Liver (tissue), 3 donors: ENCODE measurements at regions not wholly inside any gene's neighbourhood (a gene's known extent, or its start where the extent isn't known, plus 50 kb on each side); places are given as distances from the start of the nearest gene placed in this dataset.

Experiments
- CTCF ChIP-seq: fragments of 150-350 bp; IDR thresholded peaks from 2 replicates; pipeline ENCODE4 v1.5.1; 2017; ENCODE audit warnings: improper control_type of control experiment, low read depth, low read length; ENCODE audit not compliant: missing input control
- GABPA ChIP-seq, 2 donors: IDR thresholded peaks in 1 of 2; conservative IDR thresholded peaks in 1 of 2; 2 replicates each; pipeline ENCODE4 v1.6.1; 2016; ENCODE audit warnings: antibody characterized with exemption in 2 of 2, mild to moderate bottlenecking in 1 of 2, moderate library complexity in 1 of 2
- JUND ChIP-seq, 2 donors: IDR thresholded peaks; 2 replicates each; pipeline ENCODE4 v1.6.1; 2016; ENCODE audit warnings: antibody characterized with exemption in 2 of 2
- REST ChIP-seq: IDR thresholded peaks from 2 replicates; pipeline ENCODE4 v1.6.1; 2016; ENCODE audit warnings: antibody characterized with exemption, mild to moderate bottlenecking
- SP1 ChIP-seq: IDR thresholded peaks from 2 replicates; pipeline ENCODE4 v1.6.1; 2018; ENCODE audit warnings: antibody characterized with exemption, mild to moderate bottlenecking
- donor health status: healthy.
- donor health status: healthy.

- TF ChIP-seq CTCF: no peak
- no peak for TF ChIP-seq JUND (IDR thresholded peaks at IDR 0.05)
- no peak for TF ChIP-seq GABPA (IDR thresholded peaks at IDR 0.05 in 1 of 2, conservative IDR thresholded peaks at IDR 0.05 in 1 of 2)
- no peak for TF ChIP-seq REST
- TF ChIP-seq SP1: no peak
Measured at GRCh38 chr16:65510850-65511249, 389.0 kb upstream of the CDH11 start.
